H4 (cell line): ENCODE measurements at regions not wholly inside any gene's neighbourhood (a gene's known extent, or its start where the extent isn't known, plus 50 kb on each side); places are given as distances from the start of the nearest gene placed in this dataset.
A peak's percentile ranks its signal among the peaks of the same experiment; 100 is the strongest.
"Not testable (repeated sequence)": the region's sequence is repeated elsewhere in the genome, so short reads cannot be mapped to it uniquely, and the experiment has no call there.

Experiments used
- DNase-seq: peaks from one replicate; pipeline ENCODE4 v3.0.0-alpha.2; 2015; ENCODE audit warnings: low spot score

GRCh38 chr18:1045658-1046057 is 141.0 kb downstream of the ADCYAP1 start:
- no peak for DNase-seq

DNA sequence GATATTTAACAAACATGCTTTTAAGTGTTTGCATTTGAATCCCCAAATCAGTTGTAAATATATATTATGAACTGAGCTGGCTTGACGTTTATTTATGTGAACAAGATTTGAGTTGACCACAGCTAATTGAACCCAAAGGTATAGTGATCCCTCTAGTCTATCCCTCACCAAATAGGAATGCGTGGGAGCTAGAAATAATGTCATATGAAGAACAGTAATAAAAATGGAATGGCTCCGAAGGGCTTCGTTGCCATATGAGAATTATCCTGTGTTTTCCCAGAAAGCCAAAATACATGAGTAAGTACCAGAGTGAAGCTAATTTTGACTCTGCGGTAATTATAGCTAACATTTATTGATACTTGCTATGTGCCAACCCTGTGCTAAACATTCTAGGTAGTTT is 142.7 kb downstream of the ADCYAP1 start:
- DNase-seq: peak; percentile 22

GRCh38 chr18:1048032-1048431 is 143.4 kb downstream of the ADCYAP1 start:
- peak; percentile 23 for DNase-seq

DNA sequence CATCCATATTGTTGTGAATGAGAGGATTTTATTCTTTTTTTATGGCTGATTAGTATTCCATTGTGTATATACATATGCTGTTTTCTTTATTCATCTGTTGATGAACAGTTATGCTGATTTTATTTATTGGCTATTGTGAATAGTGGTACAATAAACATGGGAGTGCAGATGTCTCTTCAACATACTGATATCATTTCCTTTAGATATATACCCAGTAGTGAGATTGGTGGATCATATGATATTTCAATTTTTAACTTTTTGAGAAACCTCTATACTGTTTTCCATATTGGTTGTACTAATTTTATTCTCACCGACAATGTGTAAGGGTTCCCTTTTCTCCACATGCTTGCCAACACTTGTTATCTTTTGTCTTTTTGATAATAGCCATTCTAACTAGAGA is 144.5 kb downstream of the ADCYAP1 start:
- DNase-seq: no peak

DNA sequence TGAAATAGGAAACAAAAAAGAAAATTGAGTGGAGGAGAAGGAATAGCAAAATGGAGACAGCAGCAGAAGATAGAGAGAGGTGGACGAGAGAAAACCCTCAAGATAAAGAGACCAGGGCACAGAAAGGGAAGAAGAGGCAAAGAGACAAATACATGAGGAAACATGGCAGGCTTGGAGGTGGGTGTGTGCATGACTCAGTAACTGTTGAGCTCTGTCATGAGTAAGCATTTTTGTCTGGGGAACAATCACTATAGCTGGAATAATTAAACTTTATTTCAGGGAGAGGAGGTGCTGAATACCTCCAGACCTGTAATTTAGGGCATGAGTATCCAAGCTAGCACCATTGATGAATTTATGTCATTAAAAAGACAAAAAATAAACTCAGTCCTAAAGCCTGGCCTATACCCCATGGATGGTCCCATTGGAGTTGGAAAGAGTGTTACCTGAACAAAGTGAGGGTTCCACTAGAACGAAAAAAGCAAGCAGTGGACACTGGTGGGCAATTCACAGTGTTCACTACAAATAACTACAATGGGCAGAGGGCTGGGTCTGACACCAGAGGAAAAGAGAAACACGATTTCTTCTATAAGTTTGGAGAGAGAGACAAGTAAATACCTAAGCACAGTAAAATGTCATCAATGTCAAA is 145.5 kb downstream of the ADCYAP1 start:
- no peak for DNase-seq

- no peak for DNase-seq
These were observed 147.6 kb downstream of the ADCYAP1 start for GRCh38 chr18:1052301-1052700.

GRCh38 chr18:1053331-1054315 is 149.0 kb downstream of the ADCYAP1 start:
- peak; percentile 12 for DNase-seq

DNA sequence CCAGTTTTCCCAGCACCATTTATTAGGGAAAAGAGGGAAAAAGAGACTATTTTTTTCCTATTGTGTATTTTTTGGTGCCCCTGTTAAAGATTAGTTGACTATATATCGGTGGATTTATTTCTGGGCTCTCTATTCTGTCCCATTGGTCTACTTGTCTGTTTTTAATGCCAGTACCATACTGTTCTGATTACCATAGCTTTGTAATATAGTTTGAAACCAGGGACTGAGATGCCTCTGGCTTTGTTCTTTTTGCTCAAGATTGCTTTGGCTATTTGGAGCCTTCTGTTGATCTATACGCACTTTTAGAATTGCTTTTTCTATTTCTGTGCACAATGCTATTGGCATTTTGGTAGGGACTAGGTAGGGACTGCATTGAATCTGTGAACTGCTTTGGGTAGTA is 151.7 kb downstream of the ADCYAP1 start:
- DNase-seq: no peak

DNA sequence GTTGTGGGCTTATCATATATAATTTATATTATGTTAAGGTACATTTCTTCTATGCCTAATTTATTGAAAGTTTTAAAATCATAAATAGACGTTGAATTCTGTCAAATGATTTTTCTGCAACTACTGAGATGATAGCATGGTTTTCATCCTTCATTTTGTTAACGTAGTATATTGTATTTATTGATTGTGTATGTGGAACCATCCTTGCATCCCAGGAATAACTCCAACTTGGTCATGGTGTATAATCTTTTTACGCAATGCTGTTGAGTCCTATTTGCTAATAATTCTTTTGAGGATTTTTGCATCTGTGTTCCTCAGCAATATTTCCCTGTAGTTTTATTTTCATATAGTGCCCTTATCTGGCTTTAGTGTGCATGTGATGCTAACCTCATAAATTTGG is 152.7 kb downstream of the ADCYAP1 start:
- no peak for DNase-seq

DNA sequence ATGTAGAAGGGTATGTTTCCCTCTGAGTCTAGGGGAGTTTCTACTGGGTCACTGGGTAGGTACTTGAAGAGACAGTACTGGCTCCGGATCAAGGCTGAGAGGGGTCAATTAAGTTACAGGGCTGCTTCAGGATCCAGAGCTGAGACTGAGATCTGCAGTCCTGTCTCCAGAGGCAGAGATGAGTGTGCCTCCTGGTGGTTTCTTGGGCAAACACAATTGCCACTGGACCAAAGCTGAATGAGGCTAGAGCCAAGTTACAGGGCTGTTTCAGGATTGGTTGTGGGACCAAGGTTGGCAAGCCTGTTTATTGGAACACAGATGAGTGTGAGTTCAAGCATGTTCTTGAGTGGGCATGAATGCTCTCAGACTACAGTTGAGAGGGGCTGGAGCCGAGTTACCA is 157.9 kb downstream of the ADCYAP1 start:
- DNase-seq: peak; percentile 17

GRCh38 chr18:1075322-1075721 is 170.7 kb downstream of the ADCYAP1 start:
- DNase-seq: no peak

GRCh38 chr18:1075876-1076275 is 171.2 kb downstream of the ADCYAP1 start:
- DNase-seq: no peak

DNA sequence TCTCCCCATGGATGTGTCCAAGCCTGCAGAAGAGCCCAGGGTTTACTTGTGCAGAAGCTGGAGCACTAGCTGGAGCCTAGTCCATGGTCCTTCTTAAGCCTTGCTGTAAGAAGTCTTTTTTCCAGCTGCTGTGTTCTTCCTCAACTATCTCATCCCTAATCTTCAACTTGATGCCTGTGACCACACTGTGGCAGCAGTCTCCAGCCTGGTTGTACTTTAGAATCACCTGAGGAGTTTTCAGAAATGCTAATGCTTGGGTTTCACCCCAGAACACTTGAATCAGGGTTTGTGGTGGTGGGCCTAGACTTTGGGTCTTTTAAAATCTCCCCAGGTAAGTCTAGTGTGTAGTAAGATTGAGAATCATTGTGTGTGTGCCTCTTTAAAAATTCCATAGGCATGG is 173.6 kb downstream of the ADCYAP1 start:
- DNase-seq: no peak

GRCh38 chr18:1083675-1084074 is 179.0 kb downstream of the ADCYAP1 start:
- not testable (repeated sequence) for DNase-seq

DNA sequence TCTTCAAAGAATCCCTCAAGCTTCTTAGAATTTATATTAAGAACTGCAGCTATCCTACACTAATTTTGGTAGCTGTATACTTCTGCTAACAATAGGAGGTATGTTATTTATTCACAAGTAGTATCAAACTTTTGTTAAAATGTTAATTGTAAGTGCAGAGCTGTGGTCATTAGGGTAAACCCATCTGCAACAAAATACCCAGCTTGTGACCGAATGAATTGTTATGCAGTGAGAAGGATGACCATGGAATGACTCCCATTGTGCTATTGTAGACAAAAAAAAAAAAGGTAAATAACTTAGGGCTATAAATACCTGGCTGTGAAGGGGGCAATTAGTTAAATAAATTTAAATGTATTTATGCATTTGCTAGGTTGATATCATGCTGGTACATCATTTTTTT is 186.1 kb downstream of the ADCYAP1 start:
- DNase-seq: no peak

DNA sequence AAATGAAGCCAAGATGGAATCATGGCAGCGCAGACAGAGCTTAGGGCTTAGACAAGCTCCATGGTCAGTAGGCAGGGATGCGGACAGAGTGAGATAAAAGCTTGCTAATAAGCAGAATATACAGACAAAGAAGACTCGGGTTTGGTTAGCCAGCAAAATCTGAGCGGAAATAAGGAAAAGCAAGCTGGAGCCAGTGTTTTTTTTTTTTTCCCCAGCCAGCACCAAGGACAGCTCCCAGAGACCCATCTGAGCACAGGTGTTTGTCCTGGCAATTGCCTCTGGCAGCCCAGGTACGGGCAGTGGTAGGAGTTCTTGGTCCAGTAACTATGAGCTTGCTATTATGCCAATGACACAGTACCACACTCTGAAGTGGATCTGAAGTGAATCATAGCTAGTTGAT is 187.6 kb downstream of the ADCYAP1 start:
- no peak for DNase-seq

DNA sequence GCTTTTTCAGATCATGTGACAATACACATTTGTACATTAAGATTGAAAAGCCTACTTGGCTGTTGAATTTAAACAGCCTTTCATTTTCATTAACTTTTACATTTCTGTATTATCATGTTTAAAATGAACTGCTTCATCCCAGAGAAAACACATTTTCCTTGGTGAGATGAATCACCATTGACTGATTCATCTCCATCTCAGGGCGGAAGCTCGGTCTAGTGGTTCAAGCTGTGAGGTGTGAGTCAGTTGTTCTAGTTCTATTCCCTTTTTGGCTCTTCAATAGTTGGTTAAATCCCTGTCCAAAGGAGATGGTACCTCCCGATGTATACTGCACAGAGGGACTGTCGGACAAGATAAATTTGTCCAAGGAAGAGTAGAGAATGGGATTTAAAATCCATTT is 189.7 kb downstream of the ADCYAP1 start:
- no peak for DNase-seq

DNA sequence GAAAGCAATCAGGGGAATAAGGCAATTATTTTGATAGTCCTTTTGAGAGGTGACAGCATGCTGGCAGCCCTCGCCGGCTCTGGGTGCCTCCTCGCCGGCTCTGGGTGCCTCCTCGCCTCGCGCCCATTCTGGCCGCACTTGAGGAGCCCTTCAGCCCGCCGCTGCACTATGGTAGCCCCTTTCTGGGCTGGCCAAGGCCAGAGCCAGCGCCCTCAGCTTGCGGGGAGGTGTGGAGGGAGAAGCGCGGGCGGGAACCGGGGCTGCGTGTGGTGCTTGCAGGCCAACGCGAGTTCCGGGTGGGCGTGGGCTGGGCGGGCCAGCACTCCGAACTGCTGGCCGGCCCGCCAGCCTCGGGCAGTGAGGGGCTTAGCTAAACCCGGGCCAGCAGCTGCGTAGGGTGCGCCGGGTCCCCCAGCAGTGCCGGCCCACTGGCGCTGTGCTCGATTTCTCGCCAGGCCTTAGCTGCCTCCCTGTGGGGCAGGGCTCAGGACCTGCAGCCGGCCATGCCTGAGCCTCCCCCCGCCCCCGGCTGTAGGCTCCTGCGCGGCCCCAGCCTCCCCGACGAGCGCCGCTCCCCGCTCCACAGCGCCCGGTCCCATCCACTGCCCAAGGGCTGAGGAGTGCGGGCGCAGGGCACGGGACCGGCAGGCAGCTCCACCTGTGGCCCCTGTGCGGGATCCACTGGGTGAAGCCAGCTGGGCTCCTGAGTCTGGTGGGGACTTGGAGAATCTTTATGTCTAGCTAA is 193.5 kb downstream of the ADCYAP1 start:
- DNase-seq: not testable (repeated sequence)

- no peak for DNase-seq
These were observed 198.2 kb downstream of the ADCYAP1 start for GRCh38 chr18:1102848-1103247.

DNA sequence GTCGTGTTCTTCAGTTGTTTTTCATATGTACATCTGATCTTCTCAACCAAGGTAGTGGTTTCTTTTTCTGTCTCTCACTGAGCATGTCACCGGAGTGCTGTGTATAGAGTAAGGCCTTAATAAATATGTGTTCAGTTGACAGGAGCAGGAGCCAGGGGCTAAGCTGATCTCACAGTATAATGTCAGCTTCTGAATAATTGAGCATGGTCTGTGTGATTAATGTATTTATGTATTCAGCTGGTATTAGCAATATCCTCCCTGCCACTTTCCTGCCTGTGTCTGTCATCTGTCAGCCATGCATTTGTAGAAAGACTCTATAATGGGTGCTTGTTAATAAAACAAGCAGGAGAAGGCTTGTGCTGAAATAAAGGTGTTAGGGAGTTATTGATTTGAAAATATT is 198.9 kb downstream of the ADCYAP1 start:
- DNase-seq: no peak

DNA sequence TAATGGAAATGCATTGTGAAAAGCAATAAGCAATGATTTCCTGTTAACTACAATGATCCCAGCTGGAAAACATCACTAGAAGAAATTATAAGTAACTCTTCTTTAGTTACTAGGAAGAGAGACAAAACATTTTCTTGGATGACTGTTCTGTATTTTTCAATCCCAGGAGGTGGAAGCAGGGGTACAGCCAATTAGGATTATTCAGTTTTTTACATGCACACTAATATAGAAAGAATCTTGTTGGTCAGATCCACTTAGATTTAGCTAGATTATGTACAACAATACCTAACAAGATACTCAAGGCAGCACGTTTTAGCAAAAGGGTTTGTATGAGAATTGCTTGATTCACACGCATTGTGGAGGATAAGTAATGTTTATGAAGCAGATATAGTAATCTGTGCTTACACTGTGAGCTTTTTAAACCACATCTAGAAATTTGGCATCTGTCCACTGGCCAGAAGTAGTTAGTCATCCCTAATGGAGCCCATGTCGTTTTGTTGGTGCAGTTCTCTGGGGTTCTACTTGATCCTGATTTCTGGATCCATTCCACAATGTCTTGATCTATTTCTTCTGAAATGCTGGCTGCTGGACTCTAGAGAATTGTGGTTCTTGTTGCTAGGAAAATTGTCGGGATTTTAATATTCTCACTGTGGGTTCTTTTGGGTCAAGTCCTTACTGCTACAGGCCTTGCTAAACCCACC is 199.7 kb downstream of the ADCYAP1 start:
- peak; percentile 76 for DNase-seq

DNA sequence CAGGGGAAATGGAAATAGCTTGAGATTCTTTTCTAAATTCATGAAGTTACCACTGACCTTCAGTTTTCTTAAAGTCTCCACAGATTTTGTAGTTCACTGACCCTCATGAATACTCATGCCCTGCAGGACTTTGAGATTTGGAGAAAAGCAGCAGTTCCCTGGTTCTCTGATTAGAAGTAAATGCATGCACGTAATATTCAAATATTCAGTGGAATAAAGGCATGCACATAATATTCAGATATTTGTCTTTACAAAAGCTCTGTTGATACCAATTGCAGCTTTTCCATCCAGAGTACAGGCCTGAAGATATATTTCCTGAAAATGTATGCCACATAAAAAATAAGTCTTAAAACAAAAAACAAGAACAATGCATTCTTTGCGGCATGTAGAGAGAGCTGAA is 219.8 kb downstream of the ADCYAP1 start:
- no peak for DNase-seq
